ENCODE measurements at regions not wholly inside any gene's neighbourhood (a gene's known extent, or its start where the extent isn't known, plus 50 kb on each side); places are given as distances from the start of the nearest gene placed in this dataset.

DNA sequence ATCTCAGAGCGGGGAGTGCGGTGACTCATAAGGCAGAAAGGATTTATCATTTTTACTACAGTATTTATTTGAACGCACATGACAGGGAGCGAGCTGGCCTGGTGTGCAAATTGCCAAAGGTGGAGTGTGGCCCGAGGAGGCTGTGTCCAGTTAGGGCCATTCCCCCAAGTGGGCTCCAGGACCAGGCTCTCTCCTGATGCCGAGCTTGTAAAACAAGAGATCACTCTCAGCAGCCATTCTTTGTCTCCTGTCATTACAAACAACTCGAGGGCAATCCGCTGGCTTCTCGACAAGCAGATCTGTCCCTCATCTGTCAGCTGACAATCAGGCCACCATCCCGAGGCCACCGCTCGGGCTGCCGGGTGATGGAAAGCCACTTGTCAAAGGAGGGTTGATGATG lies 418.9 kb downstream of the ZNF536 start (continued):
- TF ChIP-seq, protein P1, sequence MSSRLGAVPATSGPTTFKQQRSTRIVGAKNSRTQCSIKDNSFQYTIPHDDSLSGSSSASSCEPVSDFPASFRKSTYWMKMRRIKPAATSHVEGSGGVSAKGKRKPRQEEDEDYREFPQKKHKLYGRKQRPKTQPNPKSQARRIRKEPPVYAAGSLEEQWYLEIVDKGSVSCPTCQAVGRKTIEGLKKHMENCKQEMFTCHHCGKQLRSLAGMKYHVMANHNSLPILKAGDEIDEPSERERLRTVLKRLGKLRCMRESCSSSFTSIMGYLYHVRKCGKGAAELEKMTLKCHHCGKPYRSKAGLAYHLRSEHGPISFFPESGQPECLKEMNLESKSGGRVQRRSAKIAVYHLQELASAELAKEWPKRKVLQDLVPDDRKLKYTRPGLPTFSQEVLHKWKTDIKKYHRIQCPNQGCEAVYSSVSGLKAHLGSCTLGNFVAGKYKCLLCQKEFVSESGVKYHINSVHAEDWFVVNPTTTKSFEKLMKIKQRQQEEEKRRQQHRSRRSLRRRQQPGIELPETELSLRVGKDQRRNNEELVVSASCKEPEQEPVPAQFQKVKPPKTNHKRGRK (CRISPR knock-in tag; IDR thresholded peaks at IDR 0.05; ENCODE audit: borderline replicate concordance) = no peak
- TF ChIP-seq, protein P2, sequence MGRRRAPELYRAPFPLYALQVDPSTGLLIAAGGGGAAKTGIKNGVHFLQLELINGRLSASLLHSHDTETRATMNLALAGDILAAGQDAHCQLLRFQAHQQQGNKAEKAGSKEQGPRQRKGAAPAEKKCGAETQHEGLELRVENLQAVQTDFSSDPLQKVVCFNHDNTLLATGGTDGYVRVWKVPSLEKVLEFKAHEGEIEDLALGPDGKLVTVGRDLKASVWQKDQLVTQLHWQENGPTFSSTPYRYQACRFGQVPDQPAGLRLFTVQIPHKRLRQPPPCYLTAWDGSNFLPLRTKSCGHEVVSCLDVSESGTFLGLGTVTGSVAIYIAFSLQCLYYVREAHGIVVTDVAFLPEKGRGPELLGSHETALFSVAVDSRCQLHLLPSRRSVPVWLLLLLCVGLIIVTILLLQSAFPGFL (CRISPR knock-in tag; IDR thresholded peaks at IDR 0.05; ENCODE audit: borderline replicate concordance) = no peak
- TF ChIP-seq KAT7 (CRISPR knock-in tag; IDR thresholded peaks at IDR 0.05; ENCODE audit: borderline replicate concordance) (no peak), ELF4 (CRISPR knock-in tag; IDR thresholded peaks at IDR 0.05; ENCODE audit: low read depth) (no peak)

DNA sequence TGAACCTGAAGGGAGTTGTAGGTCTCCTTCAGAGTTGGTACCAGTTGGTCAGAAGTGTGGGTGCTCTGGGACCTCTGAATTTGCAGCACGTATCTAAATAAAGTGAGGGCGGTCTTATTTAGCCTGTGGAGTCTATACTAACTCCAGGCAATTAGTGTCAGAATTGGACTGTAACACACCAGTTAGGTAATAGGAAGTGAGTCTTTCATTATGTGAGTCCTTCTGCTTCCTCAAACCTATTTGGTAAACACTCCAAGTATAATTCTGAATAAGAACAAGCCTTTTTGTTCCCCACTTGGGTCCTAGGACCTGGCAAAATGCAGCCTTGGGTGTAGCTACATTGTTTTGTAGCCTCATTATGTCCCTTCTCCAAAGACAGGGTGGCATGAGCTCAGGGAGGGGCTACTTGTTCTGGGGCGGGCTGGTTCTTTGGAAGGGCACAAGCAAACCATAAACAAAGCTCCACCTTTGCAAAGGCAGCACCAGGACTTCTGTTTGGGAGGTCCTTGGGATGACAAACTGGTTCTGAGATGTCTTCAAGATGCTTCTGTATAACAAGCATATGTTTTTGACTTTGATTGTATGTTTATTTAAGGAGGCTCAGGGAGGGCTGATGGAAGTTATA lies 418.0 kb downstream of the ZNF536 start:
- Mint-ChIP-seq H3K4me1 (no peaks in the 10 kb centered on the region), H3K4me3 (no peak overlapping the region), H3K27ac (no peak overlapping the region), H3K27me3 (ENCODE audit: low read depth) (no peaks in the 10 kb centered on the region), H3K9me3 (peaks cover 28% of the 10 kb centered on the region), H3K36me3 (peaks cover 13% of the 10 kb centered on the region)
- ChIA-PET CTCF (interaction anchor here (1.3 to 1.4 kb wide), 2 partner anchors 16 to 115 kb away, joined by 3 read pairs; no protein-coding TSS in a partner anchor), POLR2A (no interaction called here)
- ATAC-seq (no peak), DNase-seq (ENCODE audit: low spot score) (no peak)
- TF ChIP-seq GABPB1 (CRISPR knock-in tag; IDR thresholded peaks at IDR 0.05) = no peak
- TF ChIP-seq, protein P3, sequence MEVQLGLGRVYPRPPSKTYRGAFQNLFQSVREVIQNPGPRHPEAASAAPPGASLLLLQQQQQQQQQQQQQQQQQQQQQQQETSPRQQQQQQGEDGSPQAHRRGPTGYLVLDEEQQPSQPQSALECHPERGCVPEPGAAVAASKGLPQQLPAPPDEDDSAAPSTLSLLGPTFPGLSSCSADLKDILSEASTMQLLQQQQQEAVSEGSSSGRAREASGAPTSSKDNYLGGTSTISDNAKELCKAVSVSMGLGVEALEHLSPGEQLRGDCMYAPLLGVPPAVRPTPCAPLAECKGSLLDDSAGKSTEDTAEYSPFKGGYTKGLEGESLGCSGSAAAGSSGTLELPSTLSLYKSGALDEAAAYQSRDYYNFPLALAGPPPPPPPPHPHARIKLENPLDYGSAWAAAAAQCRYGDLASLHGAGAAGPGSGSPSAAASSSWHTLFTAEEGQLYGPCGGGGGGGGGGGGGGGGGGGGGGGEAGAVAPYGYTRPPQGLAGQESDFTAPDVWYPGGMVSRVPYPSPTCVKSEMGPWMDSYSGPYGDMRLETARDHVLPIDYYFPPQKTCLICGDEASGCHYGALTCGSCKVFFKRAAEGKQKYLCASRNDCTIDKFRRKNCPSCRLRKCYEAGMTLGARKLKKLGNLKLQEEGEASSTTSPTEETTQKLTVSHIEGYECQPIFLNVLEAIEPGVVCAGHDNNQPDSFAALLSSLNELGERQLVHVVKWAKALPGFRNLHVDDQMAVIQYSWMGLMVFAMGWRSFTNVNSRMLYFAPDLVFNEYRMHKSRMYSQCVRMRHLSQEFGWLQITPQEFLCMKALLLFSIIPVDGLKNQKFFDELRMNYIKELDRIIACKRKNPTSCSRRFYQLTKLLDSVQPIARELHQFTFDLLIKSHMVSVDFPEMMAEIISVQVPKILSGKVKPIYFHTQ (CRISPR knock-in tag; IDR thresholded peaks at IDR 0.05) = no peak
- TF ChIP-seq, protein P4, sequence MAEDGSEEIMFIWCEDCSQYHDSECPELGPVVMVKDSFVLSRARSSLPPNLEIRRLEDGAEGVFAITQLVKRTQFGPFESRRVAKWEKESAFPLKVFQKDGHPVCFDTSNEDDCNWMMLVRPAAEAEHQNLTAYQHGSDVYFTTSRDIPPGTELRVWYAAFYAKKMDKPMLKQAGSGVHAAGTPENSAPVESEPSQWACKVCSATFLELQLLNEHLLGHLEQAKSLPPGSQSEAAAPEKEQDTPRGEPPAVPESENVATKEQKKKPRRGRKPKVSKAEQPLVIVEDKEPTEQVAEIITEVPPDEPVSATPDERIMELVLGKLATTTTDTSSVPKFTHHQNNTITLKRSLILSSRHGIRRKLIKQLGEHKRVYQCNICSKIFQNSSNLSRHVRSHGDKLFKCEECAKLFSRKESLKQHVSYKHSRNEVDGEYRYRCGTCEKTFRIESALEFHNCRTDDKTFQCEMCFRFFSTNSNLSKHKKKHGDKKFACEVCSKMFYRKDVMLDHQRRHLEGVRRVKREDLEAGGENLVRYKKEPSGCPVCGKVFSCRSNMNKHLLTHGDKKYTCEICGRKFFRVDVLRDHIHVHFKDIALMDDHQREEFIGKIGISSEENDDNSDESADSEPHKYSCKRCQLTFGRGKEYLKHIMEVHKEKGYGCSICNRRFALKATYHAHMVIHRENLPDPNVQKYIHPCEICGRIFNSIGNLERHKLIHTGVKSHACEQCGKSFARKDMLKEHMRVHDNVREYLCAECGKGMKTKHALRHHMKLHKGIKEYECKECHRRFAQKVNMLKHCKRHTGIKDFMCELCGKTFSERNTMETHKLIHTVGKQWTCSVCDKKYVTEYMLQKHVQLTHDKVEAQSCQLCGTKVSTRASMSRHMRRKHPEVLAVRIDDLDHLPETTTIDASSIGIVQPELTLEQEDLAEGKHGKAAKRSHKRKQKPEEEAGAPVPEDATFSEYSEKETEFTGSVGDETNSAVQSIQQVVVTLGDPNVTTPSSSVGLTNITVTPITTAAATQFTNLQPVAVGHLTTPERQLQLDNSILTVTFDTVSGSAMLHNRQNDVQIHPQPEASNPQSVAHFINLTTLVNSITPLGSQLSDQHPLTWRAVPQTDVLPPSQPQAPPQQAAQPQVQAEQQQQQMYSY (CRISPR knock-in tag; IDR thresholded peaks at IDR 0.05) = no peak
- TF ChIP-seq, protein P5, sequence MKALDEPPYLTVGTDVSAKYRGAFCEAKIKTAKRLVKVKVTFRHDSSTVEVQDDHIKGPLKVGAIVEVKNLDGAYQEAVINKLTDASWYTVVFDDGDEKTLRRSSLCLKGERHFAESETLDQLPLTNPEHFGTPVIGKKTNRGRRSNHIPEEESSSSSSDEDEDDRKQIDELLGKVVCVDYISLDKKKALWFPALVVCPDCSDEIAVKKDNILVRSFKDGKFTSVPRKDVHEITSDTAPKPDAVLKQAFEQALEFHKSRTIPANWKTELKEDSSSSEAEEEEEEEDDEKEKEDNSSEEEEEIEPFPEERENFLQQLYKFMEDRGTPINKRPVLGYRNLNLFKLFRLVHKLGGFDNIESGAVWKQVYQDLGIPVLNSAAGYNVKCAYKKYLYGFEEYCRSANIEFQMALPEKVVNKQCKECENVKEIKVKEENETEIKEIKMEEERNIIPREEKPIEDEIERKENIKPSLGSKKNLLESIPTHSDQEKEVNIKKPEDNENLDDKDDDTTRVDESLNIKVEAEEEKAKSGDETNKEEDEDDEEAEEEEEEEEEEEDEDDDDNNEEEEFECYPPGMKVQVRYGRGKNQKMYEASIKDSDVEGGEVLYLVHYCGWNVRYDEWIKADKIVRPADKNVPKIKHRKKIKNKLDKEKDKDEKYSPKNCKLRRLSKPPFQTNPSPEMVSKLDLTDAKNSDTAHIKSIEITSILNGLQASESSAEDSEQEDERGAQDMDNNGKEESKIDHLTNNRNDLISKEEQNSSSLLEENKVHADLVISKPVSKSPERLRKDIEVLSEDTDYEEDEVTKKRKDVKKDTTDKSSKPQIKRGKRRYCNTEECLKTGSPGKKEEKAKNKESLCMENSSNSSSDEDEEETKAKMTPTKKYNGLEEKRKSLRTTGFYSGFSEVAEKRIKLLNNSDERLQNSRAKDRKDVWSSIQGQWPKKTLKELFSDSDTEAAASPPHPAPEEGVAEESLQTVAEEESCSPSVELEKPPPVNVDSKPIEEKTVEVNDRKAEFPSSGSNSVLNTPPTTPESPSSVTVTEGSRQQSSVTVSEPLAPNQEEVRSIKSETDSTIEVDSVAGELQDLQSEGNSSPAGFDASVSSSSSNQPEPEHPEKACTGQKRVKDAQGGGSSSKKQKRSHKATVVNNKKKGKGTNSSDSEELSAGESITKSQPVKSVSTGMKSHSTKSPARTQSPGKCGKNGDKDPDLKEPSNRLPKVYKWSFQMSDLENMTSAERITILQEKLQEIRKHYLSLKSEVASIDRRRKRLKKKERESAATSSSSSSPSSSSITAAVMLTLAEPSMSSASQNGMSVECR (CRISPR knock-in tag; IDR thresholded peaks at IDR 0.05; ENCODE audit: borderline replicate concordance) = no peak
- TF ChIP-seq ZNF219 (CRISPR knock-in tag; IDR thresholded peaks at IDR 0.05; ENCODE audit: borderline replicate concordance) = no peak
- no peak for TF ChIP-seq TEAD4 (CRISPR knock-in tag; IDR thresholded peaks at IDR 0.05)
- TF ChIP-seq, protein P6, sequence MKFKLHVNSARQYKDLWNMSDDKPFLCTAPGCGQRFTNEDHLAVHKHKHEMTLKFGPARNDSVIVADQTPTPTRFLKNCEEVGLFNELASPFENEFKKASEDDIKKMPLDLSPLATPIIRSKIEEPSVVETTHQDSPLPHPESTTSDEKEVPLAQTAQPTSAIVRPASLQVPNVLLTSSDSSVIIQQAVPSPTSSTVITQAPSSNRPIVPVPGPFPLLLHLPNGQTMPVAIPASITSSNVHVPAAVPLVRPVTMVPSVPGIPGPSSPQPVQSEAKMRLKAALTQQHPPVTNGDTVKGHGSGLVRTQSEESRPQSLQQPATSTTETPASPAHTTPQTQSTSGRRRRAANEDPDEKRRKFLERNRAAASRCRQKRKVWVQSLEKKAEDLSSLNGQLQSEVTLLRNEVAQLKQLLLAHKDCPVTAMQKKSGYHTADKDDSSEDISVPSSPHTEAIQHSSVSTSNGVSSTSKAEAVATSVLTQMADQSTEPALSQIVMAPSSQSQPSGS (CRISPR knock-in tag; IDR thresholded peaks at IDR 0.05; ENCODE audit: borderline replicate concordance, low read depth) = no peak
- TF ChIP-seq, protein P7, sequence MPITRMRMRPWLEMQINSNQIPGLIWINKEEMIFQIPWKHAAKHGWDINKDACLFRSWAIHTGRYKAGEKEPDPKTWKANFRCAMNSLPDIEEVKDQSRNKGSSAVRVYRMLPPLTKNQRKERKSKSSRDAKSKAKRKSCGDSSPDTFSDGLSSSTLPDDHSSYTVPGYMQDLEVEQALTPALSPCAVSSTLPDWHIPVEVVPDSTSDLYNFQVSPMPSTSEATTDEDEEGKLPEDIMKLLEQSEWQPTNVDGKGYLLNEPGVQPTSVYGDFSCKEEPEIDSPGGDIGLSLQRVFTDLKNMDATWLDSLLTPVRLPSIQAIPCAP (CRISPR knock-in tag; IDR thresholded peaks at IDR 0.05) = no peak
- TF ChIP-seq, protein P8, sequence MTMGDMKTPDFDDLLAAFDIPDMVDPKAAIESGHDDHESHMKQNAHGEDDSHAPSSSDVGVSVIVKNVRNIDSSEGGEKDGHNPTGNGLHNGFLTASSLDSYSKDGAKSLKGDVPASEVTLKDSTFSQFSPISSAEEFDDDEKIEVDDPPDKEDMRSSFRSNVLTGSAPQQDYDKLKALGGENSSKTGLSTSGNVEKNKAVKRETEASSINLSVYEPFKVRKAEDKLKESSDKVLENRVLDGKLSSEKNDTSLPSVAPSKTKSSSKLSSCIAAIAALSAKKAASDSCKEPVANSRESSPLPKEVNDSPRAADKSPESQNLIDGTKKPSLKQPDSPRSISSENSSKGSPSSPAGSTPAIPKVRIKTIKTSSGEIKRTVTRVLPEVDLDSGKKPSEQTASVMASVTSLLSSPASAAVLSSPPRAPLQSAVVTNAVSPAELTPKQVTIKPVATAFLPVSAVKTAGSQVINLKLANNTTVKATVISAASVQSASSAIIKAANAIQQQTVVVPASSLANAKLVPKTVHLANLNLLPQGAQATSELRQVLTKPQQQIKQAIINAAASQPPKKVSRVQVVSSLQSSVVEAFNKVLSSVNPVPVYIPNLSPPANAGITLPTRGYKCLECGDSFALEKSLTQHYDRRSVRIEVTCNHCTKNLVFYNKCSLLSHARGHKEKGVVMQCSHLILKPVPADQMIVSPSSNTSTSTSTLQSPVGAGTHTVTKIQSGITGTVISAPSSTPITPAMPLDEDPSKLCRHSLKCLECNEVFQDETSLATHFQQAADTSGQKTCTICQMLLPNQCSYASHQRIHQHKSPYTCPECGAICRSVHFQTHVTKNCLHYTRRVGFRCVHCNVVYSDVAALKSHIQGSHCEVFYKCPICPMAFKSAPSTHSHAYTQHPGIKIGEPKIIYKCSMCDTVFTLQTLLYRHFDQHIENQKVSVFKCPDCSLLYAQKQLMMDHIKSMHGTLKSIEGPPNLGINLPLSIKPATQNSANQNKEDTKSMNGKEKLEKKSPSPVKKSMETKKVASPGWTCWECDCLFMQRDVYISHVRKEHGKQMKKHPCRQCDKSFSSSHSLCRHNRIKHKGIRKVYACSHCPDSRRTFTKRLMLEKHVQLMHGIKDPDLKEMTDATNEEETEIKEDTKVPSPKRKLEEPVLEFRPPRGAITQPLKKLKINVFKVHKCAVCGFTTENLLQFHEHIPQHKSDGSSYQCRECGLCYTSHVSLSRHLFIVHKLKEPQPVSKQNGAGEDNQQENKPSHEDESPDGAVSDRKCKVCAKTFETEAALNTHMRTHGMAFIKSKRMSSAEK (CRISPR knock-in tag; IDR thresholded peaks at IDR 0.05; ENCODE audit: borderline replicate concordance) = no peak
